Fibroblast of skin of left quadriceps (primary cell): ENCODE measurements at regions not wholly inside any gene's neighbourhood (a gene's known extent, or its start where the extent isn't known, plus 50 kb on each side); places are given as distances from the start of the nearest gene placed in this dataset.
"Not testable (repeated sequence)": the region's sequence is repeated elsewhere in the genome, so short reads cannot be mapped to it uniquely, and the experiment has no call there.

ENCODE experiments used
- DNase-seq, 2 experiments: peaks; one replicate each; pipeline ENCODE4 v3.0.0-alpha.2; 2013; ENCODE audit warnings: low read depth in 2 of 2

DNA sequence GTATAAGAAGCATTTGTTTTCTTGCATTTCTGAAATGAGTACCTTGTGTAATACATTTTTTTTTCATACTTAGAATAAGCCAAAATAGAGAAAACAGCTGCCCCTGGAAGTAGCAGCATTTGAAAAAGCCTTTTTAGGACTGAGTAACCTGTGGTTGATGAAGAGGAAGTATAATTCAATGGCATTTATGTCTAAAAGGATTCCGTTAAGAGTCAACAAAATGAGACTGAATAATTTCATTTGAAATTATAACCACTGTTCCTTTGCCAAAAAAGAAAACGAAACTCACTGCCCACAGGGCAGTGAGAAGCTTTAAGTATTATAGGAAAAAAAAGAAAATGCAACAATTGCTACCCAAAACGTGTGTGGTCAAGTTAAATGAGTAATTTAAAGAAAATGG lies 705.6 kb upstream of the PHF14 start:
- DNase-seq: no peak

DNA sequence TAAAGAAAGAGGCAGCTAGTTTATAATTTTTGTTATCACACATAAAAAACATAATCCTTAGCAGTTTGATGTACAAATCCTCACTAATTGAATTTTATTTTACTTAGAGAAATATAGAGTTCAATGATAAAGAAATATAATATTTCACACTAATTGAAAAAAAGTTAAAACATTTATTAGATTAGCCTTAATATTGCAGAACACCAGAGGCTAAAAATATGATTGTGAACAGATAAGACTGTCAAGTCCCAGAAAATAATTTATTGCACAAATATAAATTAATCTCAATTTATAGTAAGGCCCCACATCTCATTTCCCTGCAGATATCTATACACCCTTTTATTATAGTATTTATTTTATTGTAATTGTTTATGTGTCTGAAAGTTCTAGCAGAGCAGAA lies 690.8 kb upstream of the PHF14 start:
- no peak for DNase-seq

- DNase-seq: no peak
These were observed 689.7 kb upstream of the PHF14 start for GRCh38 chr7:10284001-10284400.

DNA sequence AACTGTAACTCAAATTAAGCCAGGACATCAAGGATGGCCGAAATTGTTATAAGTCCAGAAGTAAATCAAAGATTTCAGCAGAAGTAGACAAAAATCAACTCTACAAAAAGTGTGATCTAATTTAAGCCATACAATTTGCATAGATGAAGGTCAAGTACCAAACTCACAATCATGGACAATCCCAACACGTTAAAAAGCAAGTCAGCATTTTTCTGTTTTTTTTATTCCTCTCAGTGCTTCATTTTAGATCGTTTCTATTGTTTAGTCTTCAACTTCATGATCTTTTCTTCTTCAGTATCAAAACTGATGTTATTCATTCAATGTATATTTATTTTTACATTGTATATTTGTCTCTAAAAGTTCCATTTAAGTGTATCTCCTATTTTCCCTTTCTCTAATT lies 674.3 kb upstream of the PHF14 start:
- no peak for DNase-seq

GRCh38 chr7:10300577-10300976 lies 673.1 kb upstream of the PHF14 start:
- DNase-seq: no peak

- DNase-seq: no peak
These were observed 665.4 kb upstream of the PHF14 start for GRCh38 chr7:10308276-10308675.

DNA sequence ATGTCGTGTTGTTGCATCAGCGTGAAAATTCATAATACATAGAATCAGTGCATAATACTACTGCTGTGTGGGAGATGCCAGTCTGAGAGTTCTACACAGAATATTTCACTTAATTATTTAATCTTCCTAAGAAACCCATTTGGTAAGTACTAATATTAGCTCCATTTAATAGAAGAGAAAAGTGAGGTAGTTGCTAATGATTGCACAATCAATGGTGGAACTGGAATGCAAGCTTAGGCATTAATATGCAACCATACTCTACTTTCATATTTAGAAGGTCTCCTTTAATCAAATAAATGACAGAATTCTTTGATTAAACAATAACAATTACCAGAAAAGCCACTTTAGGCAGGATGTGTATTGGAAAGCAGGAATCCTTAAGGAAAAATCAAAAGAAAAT lies 660.7 kb upstream of the PHF14 start:
- no peak for DNase-seq

- no peak for DNase-seq
These were observed 657.8 kb upstream of the PHF14 start for GRCh38 chr7:10315881-10316280.

DNA sequence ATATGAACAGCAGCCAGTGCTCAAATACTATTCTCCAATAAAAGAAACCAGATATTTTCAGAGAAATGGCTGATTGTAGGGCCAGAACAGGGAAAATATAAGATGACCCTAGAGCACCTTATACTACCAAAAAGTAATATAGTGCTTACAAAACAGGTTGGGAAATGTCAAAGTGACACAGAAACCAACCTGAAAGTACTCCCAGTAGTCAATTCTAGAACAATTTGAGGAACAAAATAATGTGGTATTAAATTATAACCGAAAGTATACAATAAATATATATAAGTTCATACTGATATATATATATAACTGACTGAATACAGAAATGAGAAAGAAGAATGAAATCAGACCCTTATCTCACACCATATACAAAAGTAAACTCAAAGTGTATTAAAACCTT lies 657.2 kb upstream of the PHF14 start:
- no peak for DNase-seq

DNA sequence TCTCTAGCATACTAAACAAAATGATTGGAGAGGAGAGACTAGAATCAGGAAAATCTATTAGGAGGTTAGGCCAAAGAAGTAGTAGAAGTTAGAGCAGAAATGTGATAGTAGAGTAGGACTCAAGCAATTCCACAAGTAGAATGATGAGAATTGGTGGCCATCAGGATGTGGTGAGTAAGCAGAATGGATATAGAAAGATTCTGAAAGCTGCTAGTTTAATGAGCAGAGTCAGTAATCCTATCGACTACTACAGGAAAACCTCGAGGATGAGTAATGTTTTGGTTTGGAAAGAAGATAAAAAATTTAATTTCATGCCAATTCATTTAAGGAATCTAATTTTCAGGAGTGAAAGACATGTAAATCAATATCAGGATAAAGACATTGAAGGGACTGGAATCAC lies 648.3 kb upstream of the PHF14 start:
- DNase-seq: no peak

GRCh38 chr7:10343108-10343507 lies 630.6 kb upstream of the PHF14 start:
- no peak for DNase-seq

- DNase-seq: no peak
These were observed 627.6 kb upstream of the PHF14 start for GRCh38 chr7:10346032-10346431.

GRCh38 chr7:10355816-10356215 lies 617.9 kb upstream of the PHF14 start:
- no peak for DNase-seq

GRCh38 chr7:10360050-10360449 lies 613.6 kb upstream of the PHF14 start:
- no peak for DNase-seq

DNA sequence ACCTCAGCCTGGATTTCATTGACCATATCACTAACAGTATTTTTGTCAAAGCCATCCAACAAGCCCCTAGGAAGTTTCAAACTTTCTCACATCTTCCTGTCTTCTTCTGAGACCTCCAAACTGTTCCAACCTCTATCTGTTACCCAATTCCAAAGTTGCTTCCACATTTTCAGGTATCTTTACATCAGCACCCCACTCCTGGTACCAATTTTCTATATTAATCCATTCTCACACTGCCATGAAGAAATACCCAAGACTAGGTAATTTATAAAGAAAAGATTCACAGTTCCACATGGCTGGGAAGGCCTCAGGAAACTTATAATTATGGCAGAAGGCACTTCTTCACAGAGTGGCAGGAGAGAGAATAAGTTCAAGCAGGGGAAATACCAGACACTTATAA lies 571.9 kb upstream of the PHF14 start:
- DNase-seq: no peak

GRCh38 chr7:10412422-10413019 lies 561.2 kb upstream of the PHF14 start:
- peak; percentile 0 to 4 for DNase-seq

DNA sequence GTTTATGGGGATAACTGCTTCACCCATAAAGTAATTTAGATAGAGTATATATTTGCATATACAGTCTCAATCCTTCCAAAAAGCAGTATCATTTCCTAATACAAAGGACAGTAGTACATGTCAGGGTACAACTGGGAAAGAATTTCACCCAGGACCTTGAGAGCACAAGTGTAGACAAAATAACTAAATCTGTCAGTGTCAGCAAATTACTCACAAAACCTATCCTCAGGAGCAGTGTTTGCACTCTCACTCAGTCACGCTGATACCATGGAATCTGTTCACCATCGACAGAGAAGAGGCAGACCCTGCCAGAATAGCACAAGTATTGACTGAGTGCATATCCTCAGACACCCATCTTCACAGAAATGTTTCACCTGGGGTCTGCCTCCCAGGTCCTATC lies 554.7 kb upstream of the PHF14 start:
- no peak for DNase-seq

GRCh38 chr7:10429031-10429430 lies 544.6 kb upstream of the PHF14 start:
- no peak for DNase-seq

DNA sequence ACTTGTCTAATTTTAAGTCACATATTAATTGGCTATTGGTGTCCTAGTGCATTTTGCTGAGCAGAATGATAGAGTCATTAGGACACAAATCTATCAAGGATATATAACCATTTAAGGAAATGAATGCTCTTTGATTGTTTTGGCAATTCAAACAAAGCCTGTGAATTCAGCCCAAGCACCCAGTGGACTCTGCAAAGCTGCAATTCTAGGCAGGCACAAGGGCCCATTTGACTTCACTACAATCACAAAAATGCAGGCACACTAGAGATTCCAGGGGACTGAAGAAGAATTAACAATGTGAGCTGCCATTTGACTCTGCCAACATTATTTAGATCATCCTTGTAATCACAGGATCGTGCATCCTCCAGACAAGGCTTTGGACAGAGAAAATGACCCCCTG lies 544.2 kb upstream of the PHF14 start:
- no peak for DNase-seq

DNA sequence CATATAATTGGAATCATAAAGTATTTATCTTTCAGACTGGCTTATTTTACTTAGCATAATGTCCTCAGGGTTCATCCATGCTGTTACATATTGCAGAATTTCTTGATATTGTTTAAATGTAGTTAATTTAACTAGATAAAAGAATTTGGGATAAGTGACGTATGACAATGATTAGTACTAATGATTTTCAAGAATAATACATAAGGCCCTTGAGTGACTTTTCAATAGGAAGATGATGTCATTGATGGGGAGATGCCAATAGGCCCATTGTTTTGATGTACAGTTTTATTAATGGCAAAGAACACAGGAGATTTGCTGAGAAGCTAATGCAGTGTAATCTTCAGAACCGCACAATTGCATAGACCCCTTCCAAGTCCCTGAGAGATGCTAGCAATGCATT lies 537.4 kb upstream of the PHF14 start:
- DNase-seq: no peak

- no peak for DNase-seq
These were observed 534.6 kb upstream of the PHF14 start for GRCh38 chr7:10439027-10439426.

DNA sequence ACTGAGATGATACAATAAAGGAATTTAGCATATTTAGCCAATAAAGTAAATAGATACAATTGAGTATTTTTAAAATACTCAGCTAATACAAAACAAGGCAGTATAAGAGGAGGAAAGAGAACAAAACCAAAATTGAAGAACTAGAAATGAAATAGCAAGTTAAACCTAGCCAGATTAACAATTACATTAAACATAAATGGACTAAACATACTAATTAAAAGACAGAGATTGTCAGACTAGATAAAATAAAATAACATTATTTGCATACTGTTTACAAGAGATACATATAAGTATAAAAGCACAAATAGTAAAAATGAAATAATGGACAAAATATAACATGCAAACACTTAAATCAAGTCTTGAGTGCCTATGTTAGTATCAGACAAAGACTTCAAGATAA lies 517.7 kb upstream of the PHF14 start:
- no peak for DNase-seq

GRCh38 chr7:10460474-10460873 lies 513.2 kb upstream of the PHF14 start:
- DNase-seq: no peak

- no peak for DNase-seq
These were observed 510.0 kb upstream of the PHF14 start for GRCh38 chr7:10463701-10464100.

- not testable (repeated sequence) for DNase-seq
These were observed 508.1 kb upstream of the PHF14 start for GRCh38 chr7:10465536-10465935.
